ENCODE measurements at regions not wholly inside any gene's neighbourhood (a gene's known extent, or its start where the extent isn't known, plus 50 kb on each side); places are given as distances from the start of the nearest gene placed in this dataset.
"Not testable (repeated sequence)": the region's sequence is repeated elsewhere in the genome, so short reads cannot be mapped to it uniquely, and the experiment has no call there.

DNA sequence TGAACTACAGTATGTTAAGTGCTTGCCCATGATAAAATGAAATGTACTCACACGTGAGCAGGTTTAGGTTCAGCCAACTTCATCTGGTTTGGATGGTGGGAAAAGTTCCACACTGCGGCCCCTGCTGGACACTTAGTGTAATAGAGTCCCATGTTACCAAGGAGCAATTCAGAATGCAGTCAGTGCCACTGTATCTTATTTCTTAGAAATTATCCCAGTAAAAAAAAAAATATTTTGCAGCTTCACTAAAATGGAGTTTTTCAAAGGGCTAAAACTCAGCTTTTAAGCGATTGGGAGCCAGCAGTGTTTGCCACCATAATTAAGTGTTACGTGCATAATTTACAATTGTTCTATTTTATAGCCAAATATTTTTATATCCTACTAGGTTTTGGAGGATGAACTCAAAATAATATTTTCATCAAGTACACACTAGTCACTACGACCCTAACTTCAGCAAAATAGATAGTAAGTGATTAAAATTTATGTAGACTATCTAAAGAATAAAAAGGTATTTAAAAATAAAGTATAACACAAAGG is 371.7 kb upstream of the GBE1 start:
- Mint-ChIP-seq H3K4me3 (no peak overlapping the region), H3K9me3 (no peaks in the 10 kb centered on the region), H3K4me1 (ENCODE audit: low read depth) (peaks cover 1% of the 10 kb centered on the region), H3K36me3 (ENCODE audit: insufficient read depth) (no peaks in the 10 kb centered on the region), H3K27me3 (ENCODE audit: low read depth) (no peaks in the 10 kb centered on the region)
- DNase-seq: peak; percentile 9
- ATAC-seq: peak in 1 of 2 donors; percentile 54

DNA sequence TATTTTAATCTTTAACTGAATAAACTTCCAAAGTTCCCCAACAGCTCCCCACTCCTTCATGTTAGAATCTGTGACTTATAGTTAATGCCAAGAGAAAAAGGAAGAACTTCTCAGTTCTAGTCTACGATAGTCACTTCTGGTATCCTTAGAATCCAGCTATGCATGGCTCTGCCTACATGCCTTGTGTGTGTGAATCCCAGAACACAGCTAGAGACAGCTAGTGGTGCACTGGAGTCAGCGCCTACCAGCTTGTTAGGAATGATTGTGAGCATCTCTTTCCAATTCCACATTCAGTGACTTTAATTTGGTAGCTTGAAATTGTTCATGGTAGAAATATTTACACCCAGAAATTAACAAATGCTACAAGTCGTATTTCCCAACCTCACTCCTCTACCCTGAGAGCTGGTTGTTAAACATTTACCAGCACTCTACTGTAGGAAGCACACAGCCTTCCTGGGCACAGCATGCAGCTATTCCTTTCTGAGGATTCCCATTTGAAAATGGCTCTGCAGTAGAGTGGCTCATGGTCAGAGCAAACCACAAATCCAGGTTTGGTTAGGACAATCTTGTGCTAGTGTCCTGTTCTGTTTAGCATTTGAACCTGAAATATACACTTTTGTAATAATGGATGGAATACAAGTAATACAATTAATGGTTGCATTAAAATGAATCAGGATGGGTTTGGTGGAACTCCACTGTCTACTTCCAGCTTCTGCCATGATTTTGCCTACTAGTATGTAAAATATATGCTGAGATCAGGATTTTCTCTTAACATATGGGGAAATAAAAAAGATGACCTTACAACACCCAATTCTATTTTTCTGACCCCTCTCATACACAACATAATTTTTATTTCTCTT is 371.0 kb upstream of the GBE1 start:
- peaks cover 1% of the 10 kb centered on the region for H3K4me1 Mint-ChIP-seq (ENCODE audit: low read depth)
- no peaks in the 10 kb centered on the region for H3K9me3 Mint-ChIP-seq
- no peak for ATAC-seq
- H3K36me3 Mint-ChIP-seq (ENCODE audit: insufficient read depth): no peaks in the 10 kb centered on the region
- no peak for DNase-seq
- H3K27me3 Mint-ChIP-seq (ENCODE audit: low read depth): no peaks in the 10 kb centered on the region
- no peak overlapping the region for H3K4me3 Mint-ChIP-seq

DNA sequence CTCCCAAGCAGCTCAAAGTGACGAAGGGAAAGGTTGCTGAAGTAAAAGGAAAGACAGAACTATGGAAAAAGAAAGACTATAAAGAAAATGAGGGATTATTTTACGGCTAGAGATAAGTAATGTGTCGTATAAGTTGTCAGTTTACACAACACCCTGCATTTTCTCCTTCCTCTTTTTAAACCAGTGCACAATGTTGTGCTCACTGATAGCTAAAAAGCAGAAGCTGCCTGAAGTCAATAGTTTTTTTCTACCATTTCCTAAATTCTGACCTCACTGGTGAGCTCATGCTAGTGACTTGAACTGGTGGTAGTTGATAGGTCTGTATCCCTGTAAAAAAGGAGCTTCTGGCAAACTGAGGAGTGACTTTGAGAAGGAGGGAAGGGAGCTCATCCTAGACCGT is 368.6 kb upstream of the GBE1 start:
- DNase-seq (no peak), ATAC-seq (no peak)
- no peak overlapping the region for H3K4me3 Mint-ChIP-seq
- H3K4me1 Mint-ChIP-seq (ENCODE audit: low read depth): peaks cover 1% of the 10 kb centered on the region
- no peaks in the 10 kb centered on the region for H3K36me3 Mint-ChIP-seq (ENCODE audit: insufficient read depth)
- no peaks in the 10 kb centered on the region for H3K9me3 Mint-ChIP-seq
- no peaks in the 10 kb centered on the region for H3K27me3 Mint-ChIP-seq (ENCODE audit: low read depth)

DNA sequence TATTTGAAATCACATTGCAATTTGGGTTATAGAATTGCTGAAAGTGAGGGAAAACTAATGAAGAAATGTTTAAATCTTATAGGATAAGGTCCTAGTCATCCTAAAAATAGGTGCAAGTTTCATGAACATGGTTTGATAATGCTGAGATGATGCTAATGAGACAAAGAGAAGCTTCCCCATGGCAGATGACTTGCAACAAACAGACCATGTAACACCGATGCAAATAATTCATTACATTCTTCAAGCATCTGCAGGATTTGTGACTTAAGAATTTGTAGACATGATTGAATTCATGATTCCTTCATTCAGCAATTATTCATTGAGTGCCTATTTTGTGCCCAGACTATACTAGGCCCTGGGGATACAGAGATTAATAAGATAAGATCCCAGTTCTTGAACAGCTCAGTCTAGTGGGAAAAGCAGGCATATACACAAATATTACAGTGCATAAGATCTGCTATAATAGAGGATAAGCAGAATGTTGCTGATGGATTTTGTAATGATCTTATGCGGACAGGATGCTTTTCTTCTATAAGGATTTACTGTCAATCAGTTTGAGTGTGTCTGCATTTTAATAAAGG is 367.9 kb upstream of the GBE1 start:
- H3K27me3 Mint-ChIP-seq (ENCODE audit: low read depth): no peaks in the 10 kb centered on the region
- H3K9me3 Mint-ChIP-seq: no peaks in the 10 kb centered on the region
- no peaks in the 10 kb centered on the region for H3K36me3 Mint-ChIP-seq (ENCODE audit: insufficient read depth)
- DNase-seq: no peak
- peaks cover 1% of the 10 kb centered on the region for H3K4me1 Mint-ChIP-seq (ENCODE audit: low read depth)
- ATAC-seq: no peak
- no peak overlapping the region for H3K4me3 Mint-ChIP-seq

DNA sequence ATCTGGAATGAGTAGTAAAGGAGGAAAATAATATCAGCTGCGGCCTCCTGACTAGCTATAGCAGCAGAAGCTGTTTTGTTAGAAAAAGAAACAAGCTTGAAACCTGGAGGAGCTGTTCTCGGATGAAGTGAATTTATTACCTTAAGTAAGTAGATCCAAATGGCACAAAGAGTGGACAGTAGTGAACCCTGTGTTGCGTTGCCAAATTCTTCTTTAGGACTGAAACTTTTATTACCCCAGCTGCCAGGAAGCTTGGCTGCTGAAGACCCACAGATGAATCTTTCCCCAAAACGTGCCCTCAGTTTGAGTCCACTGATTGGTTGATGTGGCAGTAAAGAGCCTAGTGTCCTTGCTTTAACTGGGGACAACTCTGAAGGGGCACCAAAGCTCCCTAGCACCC is 366.8 kb upstream of the GBE1 start:
- H3K4me1 Mint-ChIP-seq (ENCODE audit: low read depth): peaks cover 1% of the 10 kb centered on the region
- no peaks in the 10 kb centered on the region for H3K27me3 Mint-ChIP-seq (ENCODE audit: low read depth)
- H3K36me3 Mint-ChIP-seq (ENCODE audit: insufficient read depth): no peaks in the 10 kb centered on the region
- H3K4me3 Mint-ChIP-seq: no peak overlapping the region
- DNase-seq (no peak), ATAC-seq (no peak)
- no peaks in the 10 kb centered on the region for H3K9me3 Mint-ChIP-seq

DNA sequence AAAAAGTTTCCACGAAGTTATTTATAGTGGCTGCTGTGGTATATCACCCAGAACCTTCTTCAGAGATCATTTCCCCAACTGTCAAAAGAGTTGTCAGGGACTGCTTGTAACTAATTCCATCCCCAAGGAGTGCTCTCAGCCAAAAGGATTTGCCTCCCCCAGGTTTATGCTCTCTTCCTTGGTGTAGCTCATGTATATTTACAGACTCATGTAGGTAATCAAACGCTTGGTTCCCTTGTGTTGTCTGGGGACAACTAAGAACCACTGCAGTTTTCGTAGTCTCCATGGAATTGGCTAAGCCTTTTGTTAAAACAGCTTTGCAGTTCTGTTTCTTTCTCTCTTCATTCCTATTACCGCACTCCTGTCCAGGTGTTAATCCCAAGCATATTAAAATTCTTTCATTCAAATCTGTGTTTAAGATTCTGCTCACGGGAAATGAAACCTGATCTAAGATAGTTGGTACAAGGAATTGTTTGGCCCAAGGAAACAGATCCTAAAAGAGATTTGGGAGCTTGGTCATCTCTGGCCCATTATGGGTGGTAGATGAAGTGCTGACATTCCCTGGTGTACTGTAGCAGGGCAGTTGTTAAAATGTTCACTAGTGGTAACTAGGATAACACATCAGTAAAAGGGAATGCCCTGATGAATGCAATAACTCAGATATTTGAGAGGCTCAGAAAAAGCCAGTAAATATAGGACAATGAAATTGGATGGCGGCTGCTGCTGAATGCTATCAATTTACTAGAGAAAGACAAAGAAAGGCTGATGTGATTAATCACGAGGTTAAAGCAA is 361.3 kb upstream of the GBE1 start:
- Mint-ChIP-seq H3K9me3 (peaks cover 3% of the 10 kb centered on the region), H3K36me3 (ENCODE audit: insufficient read depth) (no peaks in the 10 kb centered on the region), H3K27me3 (ENCODE audit: low read depth) (no peaks in the 10 kb centered on the region), H3K4me3 (no peak overlapping the region), H3K4me1 (ENCODE audit: low read depth) (no peaks in the 10 kb centered on the region)
- ATAC-seq (no peak), DNase-seq (no peak)

DNA sequence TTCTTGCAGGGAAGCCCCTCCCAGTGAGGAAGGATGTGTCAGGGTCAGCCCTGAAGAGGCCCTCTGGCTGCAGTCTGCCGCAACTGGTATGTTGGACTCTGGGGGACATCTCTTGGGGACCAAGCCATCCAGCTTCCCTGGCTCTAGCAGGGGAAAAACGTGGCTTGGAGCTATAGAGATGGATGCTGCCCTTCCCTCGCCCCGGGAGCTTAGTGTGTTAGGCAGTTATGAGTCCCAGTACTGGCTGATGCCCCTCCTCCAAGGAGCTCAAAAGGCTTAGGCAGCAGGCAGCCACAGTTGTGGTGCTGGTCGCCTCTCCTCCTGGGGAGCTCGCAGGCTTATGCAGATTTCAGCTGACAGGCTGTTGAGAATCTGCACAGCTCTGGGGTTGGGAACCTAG is 353.1 kb upstream of the GBE1 start:
- no peaks in the 10 kb centered on the region for H3K36me3 Mint-ChIP-seq (ENCODE audit: insufficient read depth)
- no peak for DNase-seq
- H3K9me3 Mint-ChIP-seq: peaks cover 29% of the 10 kb centered on the region
- ATAC-seq: no peak
- no peaks in the 10 kb centered on the region for H3K4me1 Mint-ChIP-seq (ENCODE audit: low read depth)
- no peak overlapping the region for H3K4me3 Mint-ChIP-seq
- peaks cover 2% of the 10 kb centered on the region for H3K27me3 Mint-ChIP-seq (ENCODE audit: low read depth)

DNA sequence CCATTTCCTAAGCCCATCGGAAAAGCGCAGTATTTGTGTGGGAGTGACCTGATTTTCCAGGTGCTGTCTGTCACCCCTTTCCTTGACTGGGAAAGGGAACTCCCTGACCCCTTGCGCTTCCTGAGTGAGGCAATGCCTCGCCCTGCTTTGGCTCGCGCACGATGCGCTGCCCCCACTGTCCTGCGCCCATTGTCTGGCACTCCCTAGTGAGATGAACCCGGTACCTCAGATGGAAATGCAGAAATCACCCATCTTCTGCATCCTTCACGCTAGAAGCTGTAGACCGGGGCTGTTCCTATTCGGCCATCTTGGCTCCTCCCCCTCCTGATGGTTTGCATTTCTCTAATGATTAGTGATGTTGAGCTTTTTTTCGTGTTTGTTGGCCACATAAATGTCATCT is 349.3 kb upstream of the GBE1 start:
- not testable (repeated sequence) for H3K36me3 Mint-ChIP-seq (ENCODE audit: insufficient read depth); H3K4me1 Mint-ChIP-seq (ENCODE audit: low read depth); ATAC-seq; H3K27me3 Mint-ChIP-seq (ENCODE audit: low read depth); H3K4me3 Mint-ChIP-seq; DNase-seq
- H3K9me3 Mint-ChIP-seq: peaks cover 23% of the 10 kb centered on the region

DNA sequence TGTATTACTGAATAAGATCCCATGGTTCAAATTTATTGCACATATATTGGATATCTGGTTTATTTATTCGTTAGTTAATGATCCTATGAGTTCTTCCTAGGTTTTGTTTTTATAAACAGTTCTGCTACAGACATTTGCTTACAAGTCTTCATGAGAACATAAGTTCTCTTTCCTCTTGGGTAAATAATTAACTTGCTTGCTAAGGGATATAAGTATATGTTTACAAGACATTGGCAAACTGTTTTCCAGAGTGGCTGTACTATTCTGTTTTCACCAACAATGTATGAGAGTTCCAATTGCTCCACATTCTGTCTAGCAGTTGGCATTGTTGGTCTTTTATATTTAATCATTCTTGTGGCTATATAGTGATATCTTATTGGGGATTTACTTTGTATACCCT is 341.8 kb upstream of the GBE1 start:
- ATAC-seq (no peak), DNase-seq (no peak)
- Mint-ChIP-seq H3K36me3 (ENCODE audit: insufficient read depth) (no peaks in the 10 kb centered on the region), H3K4me1 (ENCODE audit: low read depth) (no peaks in the 10 kb centered on the region), H3K4me3 (no peak overlapping the region), H3K27me3 (ENCODE audit: low read depth) (no peaks in the 10 kb centered on the region), H3K9me3 (no peaks in the 10 kb centered on the region)

DNA sequence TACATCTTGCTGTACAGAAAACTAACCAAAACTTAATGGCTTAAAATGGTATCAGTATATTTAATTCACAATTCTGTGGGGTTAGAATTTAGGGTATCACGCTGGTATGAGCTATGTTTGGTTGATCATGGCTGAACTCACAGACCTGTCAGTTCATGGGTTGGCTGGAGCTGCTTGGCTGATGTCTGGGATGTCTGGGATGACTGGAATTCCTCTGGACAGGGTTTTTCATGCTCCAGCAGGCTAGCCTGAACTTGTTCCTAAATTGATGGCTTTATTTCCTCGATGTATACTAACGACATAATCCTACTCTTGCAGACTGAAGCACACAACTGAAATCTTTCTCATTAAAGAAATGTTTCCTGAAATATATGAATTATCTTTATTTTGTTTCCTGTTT is 338.9 kb upstream of the GBE1 start:
- Mint-ChIP-seq H3K4me1 (ENCODE audit: low read depth) (no peaks in the 10 kb centered on the region), H3K27me3 (ENCODE audit: low read depth) (no peaks in the 10 kb centered on the region), H3K4me3 (no peak overlapping the region), H3K36me3 (ENCODE audit: insufficient read depth) (no peaks in the 10 kb centered on the region), H3K9me3 (no peaks in the 10 kb centered on the region)
- no peak for DNase-seq
- no peak for ATAC-seq

DNA sequence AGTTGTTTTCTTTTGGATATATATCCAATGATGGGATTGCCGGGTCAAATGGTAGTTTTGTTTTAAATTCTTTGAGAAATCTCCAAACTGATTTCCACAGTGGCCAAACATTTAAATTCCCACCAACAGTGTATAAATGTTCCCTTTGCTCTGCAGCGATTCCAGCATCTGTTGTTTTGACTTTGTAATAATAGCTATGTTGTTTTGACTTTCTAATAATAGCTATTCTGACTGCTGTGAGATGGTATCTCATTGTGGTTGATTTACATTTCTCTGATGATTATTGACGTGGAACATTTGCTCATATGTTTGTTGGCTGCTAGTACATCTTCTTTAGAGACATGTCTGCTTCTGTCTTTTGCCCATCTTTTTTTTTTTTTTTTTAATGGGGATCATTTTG is 332.2 kb upstream of the GBE1 start:
- H3K9me3 Mint-ChIP-seq: no peaks in the 10 kb centered on the region
- H3K36me3 Mint-ChIP-seq (ENCODE audit: insufficient read depth): no peaks in the 10 kb centered on the region
- DNase-seq (no peak), ATAC-seq (no peak)
- no peaks in the 10 kb centered on the region for H3K4me1 Mint-ChIP-seq (ENCODE audit: low read depth)
- H3K27me3 Mint-ChIP-seq (ENCODE audit: low read depth): no peaks in the 10 kb centered on the region
- H3K4me3 Mint-ChIP-seq: no peak overlapping the region

DNA sequence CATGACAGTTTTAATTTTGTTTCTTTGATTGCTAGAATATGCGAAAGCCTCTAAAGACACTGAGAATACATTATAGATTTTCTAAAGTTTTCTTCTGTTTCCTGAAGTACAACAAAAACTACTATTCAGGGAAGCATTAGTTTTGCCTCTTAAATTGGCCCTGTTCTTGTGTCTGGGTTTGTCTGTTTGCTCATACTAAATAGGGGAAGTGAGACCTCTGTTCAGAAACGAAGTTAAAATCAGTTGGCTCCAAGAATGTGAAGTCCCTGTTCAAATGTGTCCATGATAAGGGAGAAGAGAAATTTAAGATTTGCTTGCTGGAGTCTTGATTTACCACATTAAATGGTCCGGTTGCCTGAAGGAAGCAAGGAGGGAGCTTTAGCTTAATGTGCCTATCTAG is 327.3 kb upstream of the GBE1 start:
- ATAC-seq (no peak), DNase-seq (no peak)
- Mint-ChIP-seq H3K4me1 (ENCODE audit: low read depth) (no peaks in the 10 kb centered on the region), H3K9me3 (no peaks in the 10 kb centered on the region), H3K4me3 (no peak overlapping the region), H3K36me3 (ENCODE audit: insufficient read depth) (no peaks in the 10 kb centered on the region), H3K27me3 (ENCODE audit: low read depth) (no peaks in the 10 kb centered on the region)

DNA sequence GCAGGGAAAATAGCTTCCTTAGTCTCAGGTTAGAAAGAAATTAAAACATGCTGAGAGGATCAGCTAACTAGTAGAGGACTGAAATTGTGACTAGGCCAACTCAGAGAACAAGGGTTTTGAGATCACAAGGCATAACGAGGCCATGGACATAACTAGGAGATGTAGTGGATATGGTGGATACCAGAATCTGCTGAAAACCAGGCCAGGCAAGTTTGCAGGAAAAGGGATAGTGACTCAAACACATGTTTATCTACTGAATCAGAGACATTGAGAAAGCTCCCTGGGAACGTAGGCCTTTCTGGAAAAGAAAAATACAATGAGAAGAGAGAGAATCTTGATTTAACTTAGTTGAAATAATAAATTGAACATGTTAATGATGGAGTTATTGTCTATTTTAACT is 326.5 kb upstream of the GBE1 start:
- H3K9me3 Mint-ChIP-seq: no peaks in the 10 kb centered on the region
- DNase-seq: no peak
- H3K4me3 Mint-ChIP-seq: no peak overlapping the region
- H3K27me3 Mint-ChIP-seq (ENCODE audit: low read depth): no peaks in the 10 kb centered on the region
- H3K36me3 Mint-ChIP-seq (ENCODE audit: insufficient read depth): no peaks in the 10 kb centered on the region
- no peak for ATAC-seq
- H3K4me1 Mint-ChIP-seq (ENCODE audit: low read depth): no peaks in the 10 kb centered on the region

DNA sequence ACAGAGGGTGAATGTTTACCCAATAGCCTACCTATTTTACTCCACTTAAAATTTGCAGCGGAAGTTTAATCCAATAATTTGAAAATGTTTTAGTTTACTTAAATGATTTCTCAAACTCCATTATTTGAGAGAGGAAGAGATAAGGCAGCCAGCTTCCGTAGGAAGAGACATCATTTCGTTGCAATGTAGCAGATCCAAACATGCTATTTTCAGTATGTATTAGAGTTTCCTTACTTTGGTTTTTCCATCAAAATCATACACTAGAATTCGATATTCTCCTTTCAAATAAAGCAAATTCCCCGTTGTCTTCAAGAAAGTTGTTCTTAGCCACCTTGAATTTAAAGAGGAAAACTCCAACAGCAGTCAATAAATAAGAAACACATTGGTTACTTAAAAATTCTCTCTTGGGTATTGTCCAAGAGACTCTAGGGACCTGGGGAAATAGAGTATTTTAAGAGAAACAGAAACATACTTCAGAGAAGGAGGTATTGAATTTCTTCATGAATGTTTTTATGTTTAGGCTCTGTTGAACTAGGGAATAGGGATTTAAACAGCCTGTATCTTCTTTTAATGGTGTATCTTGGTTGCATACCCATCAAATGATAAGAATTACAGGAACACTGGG is 324.5 kb upstream of the GBE1 start:
- no peaks in the 10 kb centered on the region for H3K4me1 Mint-ChIP-seq (ENCODE audit: low read depth)
- H3K36me3 Mint-ChIP-seq (ENCODE audit: insufficient read depth): no peaks in the 10 kb centered on the region
- no peaks in the 10 kb centered on the region for H3K27me3 Mint-ChIP-seq (ENCODE audit: low read depth)
- H3K4me3 Mint-ChIP-seq: no peak overlapping the region
- DNase-seq (no peak), ATAC-seq (no peak)
- no peaks in the 10 kb centered on the region for H3K9me3 Mint-ChIP-seq

Measured in activated T-cell treated with anti-CD3 and anti-CD28 coated beads, Interleukin-2, amount 50 U/mL, for 4 hours (primary cell).